K562 (cell line): ENCODE measurements at regions not wholly inside any gene's neighbourhood (a gene's known extent, or its start where the extent isn't known, plus 50 kb on each side); places are given as distances from the start of the nearest gene placed in this dataset.
A peak's percentile ranks its signal among the peaks of the same experiment; 100 is the strongest.

Source experiments
- FIP1L1 ChIP-seq: fragments of 200-400 bp; formaldehyde crosslinking; IDR thresholded peaks from 2 replicates; pipeline ENCODE4 v1.6.1; 2018; ENCODE audit warnings: mild to moderate bottlenecking, low read depth, low read length; ENCODE audit not compliant: poor library complexity, severe bottlenecking
- KLF13 ChIP-seq: fragments of 450-650 bp; IDR thresholded peaks from 2 replicates; pipeline ENCODE4 v1.6.1; 2016; ENCODE audit warnings: missing genetic modification characterization, low read depth, mild to moderate bottlenecking, missing compliant biosample characterization, moderate library complexity, borderline replicate concordance
- MYNN ChIP-seq, 2 experiments: sonication (generic); formaldehyde crosslinking in 1 of 2; IDR thresholded peaks; 2 replicates each; pipeline versions ENCODE4 v1.5.0 to v1.6.1; 2016 to 2020; ENCODE audit warnings: antibody characterized with exemption in 1 of 2, missing genetic modification reagents in 1 of 2
- POLR2G ChIP-seq: fragments of 200-400 bp; formaldehyde crosslinking; IDR thresholded peaks from 2 replicates; pipeline ENCODE4 v1.6.1; 2017; ENCODE audit warnings: low read depth, mild to moderate bottlenecking, antibody characterized with exemption, low read length, moderate library complexity
- TCF7 ChIP-seq: sonication (generic); IDR thresholded peaks from 2 replicates; pipeline ENCODE4 v1.6.1; 2016; ENCODE audit warnings: antibody characterized with exemption, borderline replicate concordance
- WHSC1 ChIP-seq: IDR thresholded peaks from one replicate; pipeline ENCODE4 v1.6.1; 2012; ENCODE audit warnings: low read length, control low read depth, inconsistent platforms
- TF ChIP-seq, protein P1 (sequence below): sonication (generic); formaldehyde crosslinking; IDR thresholded peaks from 2 replicates; pipeline ENCODE4 v1.5.0; 2020; ENCODE audit warnings: missing genetic modification reagents
- TF ChIP-seq, protein P2 (sequence below): sonication (generic); formaldehyde crosslinking; IDR thresholded peaks from 2 replicates; pipeline ENCODE4 v1.8.0; 2022; ENCODE audit warnings: mild to moderate bottlenecking, missing genetic modification reagents
- TF ChIP-seq, protein P3 (sequence below): fragments of 250-450 bp; sonication (Bioruptor Pico); IDR thresholded peaks from 2 replicates; pipeline ENCODE4 v1.8.0; 2022; ENCODE audit warnings: inconsistent platforms
- TF ChIP-seq, protein P4 (sequence below), 2 experiments: fragments of 450-650 bp; conservative IDR thresholded peaks; 2 replicates each; pipeline ENCODE4 v1.6.1; 2017; ENCODE audit warnings: mild to moderate bottlenecking in 2 of 2, moderate library complexity in 2 of 2
- TF ChIP-seq, protein P5 (sequence below), 2 experiments: IDR thresholded peaks; 2 replicates each; pipeline ENCODE4 v1.6.1; 2011; ENCODE audit warnings: borderline replicate concordance in 1 of 2, control low read depth in 1 of 2, low read depth in 1 of 2, low read length in 1 of 2, mild to moderate bottlenecking in 1 of 2, mixed read lengths in 1 of 2, moderate library complexity in 1 of 2; ENCODE audit not compliant: insufficient read depth in 1 of 2, insufficient read length in 1 of 2, poor library complexity in 1 of 2, severe bottlenecking in 1 of 2; ENCODE audit errors: extremely low read depth in 1 of 2

DNA sequence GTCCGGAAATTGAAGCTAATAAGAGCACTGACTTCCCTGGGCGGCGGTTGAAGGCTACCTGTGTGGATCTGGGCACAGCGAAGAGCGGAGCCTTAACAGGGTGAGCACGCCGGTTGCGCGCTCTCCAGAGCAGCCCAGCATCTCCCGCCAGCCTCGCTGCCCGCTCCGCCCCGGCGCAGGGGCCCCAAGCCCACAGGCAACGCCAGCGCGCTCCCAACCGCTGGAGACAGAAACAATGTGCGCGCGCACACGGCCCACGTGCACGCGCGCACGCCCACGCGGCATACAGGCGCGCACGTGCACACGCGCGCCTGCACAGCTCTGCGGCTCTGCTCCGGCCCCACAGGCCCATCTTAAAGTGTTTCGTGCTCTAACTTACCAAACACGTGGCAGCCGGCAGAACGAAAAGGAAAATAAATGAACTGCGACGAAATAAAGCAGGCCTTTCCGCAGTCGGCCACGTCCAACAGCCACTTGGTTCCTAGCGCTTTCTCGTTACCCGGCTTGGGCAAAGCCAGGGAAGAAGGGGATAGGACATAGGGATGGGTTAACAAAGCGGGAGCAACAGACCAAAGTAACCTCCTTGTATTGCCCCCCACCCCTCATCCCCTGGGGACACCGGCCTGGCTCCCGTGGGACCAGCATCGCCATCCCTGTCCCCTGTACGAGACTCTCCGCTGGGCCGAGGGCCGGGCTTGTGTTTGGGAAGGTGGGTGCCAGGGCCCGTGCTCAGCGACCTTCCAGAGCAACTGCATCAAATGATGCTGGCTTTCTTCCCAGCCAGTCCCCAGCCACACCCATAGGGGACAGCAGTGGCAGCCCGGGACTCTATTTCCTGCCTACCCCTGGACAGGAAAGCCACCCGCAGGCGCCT lies 203.7 kb downstream of the ABHD5 start (continued):
- TF ChIP-seq, protein P1, sequence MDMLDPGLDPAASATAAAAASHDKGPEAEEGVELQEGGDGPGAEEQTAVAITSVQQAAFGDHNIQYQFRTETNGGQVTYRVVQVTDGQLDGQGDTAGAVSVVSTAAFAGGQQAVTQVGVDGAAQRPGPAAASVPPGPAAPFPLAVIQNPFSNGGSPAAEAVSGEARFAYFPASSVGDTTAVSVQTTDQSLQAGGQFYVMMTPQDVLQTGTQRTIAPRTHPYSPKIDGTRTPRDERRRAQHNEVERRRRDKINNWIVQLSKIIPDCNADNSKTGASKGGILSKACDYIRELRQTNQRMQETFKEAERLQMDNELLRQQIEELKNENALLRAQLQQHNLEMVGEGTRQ (CRISPR knock-in tag), result 0 out of 2 replicates have a peak, but pooled peaks have one; percentile 15
- TF ChIP-seq, protein P2, sequence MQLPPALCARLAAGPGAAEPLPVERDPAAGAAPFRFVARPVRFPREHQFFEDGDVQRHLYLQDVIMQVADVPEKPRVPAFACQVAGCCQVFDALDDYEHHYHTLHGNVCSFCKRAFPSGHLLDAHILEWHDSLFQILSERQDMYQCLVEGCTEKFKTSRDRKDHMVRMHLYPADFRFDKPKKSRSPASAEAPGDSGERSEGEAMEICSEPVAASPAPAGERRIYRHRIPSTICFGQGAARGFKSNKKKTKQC (CRISPR knock-in tag), result 0 out of 2 replicates have a peak, but pooled peaks have one; percentile 42
- TF ChIP-seq, protein P3, sequence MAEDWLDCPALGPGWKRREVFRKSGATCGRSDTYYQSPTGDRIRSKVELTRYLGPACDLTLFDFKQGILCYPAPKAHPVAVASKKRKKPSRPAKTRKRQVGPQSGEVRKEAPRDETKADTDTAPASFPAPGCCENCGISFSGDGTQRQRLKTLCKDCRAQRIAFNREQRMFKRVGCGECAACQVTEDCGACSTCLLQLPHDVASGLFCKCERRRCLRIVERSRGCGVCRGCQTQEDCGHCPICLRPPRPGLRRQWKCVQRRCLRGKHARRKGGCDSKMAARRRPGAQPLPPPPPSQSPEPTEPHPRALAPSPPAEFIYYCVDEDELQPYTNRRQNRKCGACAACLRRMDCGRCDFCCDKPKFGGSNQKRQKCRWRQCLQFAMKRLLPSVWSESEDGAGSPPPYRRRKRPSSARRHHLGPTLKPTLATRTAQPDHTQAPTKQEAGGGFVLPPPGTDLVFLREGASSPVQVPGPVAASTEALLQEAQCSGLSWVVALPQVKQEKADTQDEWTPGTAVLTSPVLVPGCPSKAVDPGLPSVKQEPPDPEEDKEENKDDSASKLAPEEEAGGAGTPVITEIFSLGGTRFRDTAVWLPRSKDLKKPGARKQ, result 0 out of 2 replicates have a peak, but pooled peaks have one; percentile 15
- TF ChIP-seq WHSC1 (no peak), POLR2G (0 out of 2 replicates have a peak, but pooled peaks have one; percentile 18), MYNN (IDR thresholded peaks at IDR 0.05) (no peak), MYNN (CRISPR knock-in tag; IDR thresholded peaks at IDR 0.05) (no peak), KLF13 (tag) (no peak), TCF7 (no peak), FIP1L1 (peak; percentile 41)
- TF ChIP-seq, protein P4, sequence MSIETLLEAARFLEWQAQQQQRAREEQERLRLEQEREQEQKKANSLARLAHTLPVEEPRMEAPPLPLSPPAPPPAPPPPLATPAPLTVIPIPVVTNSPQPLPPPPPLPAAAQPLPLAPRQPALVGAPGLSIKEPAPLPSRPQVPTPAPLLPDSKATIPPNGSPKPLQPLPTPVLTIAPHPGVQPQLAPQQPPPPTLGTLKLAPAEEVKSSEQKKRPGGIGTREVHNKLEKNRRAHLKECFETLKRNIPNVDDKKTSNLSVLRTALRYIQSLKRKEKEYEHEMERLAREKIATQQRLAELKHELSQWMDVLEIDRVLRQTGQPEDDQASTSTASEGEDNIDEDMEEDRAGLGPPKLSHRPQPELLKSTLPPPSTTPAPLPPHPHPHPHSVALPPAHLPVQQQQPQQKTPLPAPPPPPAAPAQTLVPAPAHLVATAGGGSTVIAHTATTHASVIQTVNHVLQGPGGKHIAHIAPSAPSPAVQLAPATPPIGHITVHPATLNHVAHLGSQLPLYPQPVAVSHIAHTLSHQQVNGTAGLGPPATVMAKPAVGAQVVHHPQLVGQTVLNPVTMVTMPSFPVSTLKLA (conservative IDR thresholded peaks at IDR 0.05), result peak; percentile 44 to 50; a peak in 3 of 4 replicates
- TF ChIP-seq, protein P5, sequence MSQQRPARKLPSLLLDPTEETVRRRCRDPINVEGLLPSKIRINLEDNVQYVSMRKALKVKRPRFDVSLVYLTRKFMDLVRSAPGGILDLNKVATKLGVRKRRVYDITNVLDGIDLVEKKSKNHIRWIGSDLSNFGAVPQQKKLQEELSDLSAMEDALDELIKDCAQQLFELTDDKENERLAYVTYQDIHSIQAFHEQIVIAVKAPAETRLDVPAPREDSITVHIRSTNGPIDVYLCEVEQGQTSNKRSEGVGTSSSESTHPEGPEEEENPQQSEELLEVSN (IDR thresholded peaks at IDR 0.05; ENCODE audit: borderline replicate concordance in 1 of 2, extremely low read depth in 1 of 2, insufficient read depth in 1 of 2, insufficient read length in 1 of 2, low read depth in 1 of 2, low read length in 1 of 2, poor library complexity in 1 of 2, severe bottlenecking in 1 of 2), result peak in 1 of 2 experiments; percentile 82
